WTC11 (cell line): ENCODE measurements at regions not wholly inside any gene's neighbourhood (a gene's known extent, or its start where the extent isn't known, plus 50 kb on each side); places are given as distances from the start of the nearest gene placed in this dataset.

Experiments used
- ATAC-seq: fragments of 200-7000 bp; cut with Tn5 transposase; 2 replicates; pipeline ENCODE4 v1.10.0; 2021; ENCODE audit warnings: mild to moderate bottlenecking, moderate library complexity
- CTCF ChIA-PET: fragments of 300-600 bp; sonication (Branson Sonifier 250); formaldehyde crosslinking; loops from one replicate; lab custom pipeline; 2021; ENCODE audit warnings: antibody characterized with exemption; lab: Charles Lee
- POLR2A ChIA-PET: fragments of 350-600 bp; sonication (Branson Sonifier 250); formaldehyde crosslinking; loops from one replicate; lab custom pipeline; 2021; ENCODE audit warnings: antibody characterized with exemption; lab: Charles Lee
- DNase-seq: peaks from one replicate; pipeline ENCODE4 v3.0.0; 2021; ENCODE audit warnings: low spot score
- H3K27ac Mint-ChIP-seq: 2 replicates; pipeline ENCODE4 v1.8.0; 2021; ENCODE audit warnings: mixed read lengths
- H3K27me3 Mint-ChIP-seq: 2 replicates; pipeline ENCODE4 v1.8.0; 2021; ENCODE audit warnings: low read depth, mild to moderate bottlenecking, moderate library complexity, mixed read lengths
- H3K36me3 Mint-ChIP-seq: 2 replicates; pipeline ENCODE4 v1.8.0; 2021; ENCODE audit warnings: mixed read lengths
- H3K4me1 Mint-ChIP-seq: 2 replicates; pipeline ENCODE4 v1.8.0; 2022; ENCODE audit warnings: mixed read lengths
- H3K4me3 Mint-ChIP-seq: 2 replicates; pipeline ENCODE4 v1.8.0; 2021; ENCODE audit warnings: mild to moderate bottlenecking, moderate library complexity, mixed read lengths
- H3K9me3 Mint-ChIP-seq: 2 replicates; pipeline ENCODE4 v1.8.0; 2021; ENCODE audit warnings: mixed read lengths
- CDX4 ChIP-seq: fragments of 250-450 bp; sonication (Bioruptor Pico); IDR thresholded peaks from 2 replicates; pipeline ENCODE4 v1.9.0; 2021; ENCODE audit warnings: moderate library complexity, mild to moderate bottlenecking, inconsistent platforms, borderline replicate concordance
- CREB1 ChIP-seq: sonication (generic); formaldehyde crosslinking; IDR thresholded peaks from 2 replicates; pipeline ENCODE4 v1.8.0; 2023; ENCODE audit warnings: mild to moderate bottlenecking, missing genetic modification reagents
- CREM ChIP-seq: sonication (generic); formaldehyde crosslinking; IDR thresholded peaks from 2 replicates; pipeline ENCODE4 v1.8.1; 2022; ENCODE audit warnings: mild to moderate bottlenecking, missing genetic modification reagents, moderate library complexity
- ESRRA ChIP-seq: sonication (generic); formaldehyde crosslinking; IDR thresholded peaks from 2 replicates; pipeline ENCODE4 v1.8.1; 2022; ENCODE audit warnings: mild to moderate bottlenecking, missing genetic modification reagents, borderline replicate concordance
- HMGXB4 ChIP-seq: sonication (generic); formaldehyde crosslinking; IDR thresholded peaks from 2 replicates; pipeline ENCODE4 v1.8.1; 2023; ENCODE audit warnings: mild to moderate bottlenecking, moderate library complexity, missing genetic modification reagents
- NFE2L1 ChIP-seq: sonication (generic); formaldehyde crosslinking; IDR thresholded peaks from 2 replicates; pipeline ENCODE4 v1.8.1; 2023; ENCODE audit warnings: missing genetic modification reagents
- NFYB ChIP-seq: sonication (generic); formaldehyde crosslinking; conservative IDR thresholded peaks from 2 replicates; pipeline ENCODE4 v1.8.0; 2022; ENCODE audit warnings: low read depth, missing genetic modification reagents
- OVOL2 ChIP-seq: fragments of 250-450 bp; sonication (Bioruptor Pico); IDR thresholded peaks from 2 replicates; pipeline ENCODE4 v1.9.0; 2021; ENCODE audit warnings: mild to moderate bottlenecking, borderline replicate concordance
- TEAD4 ChIP-seq: sonication (generic); formaldehyde crosslinking; IDR thresholded peaks from 2 replicates; pipeline ENCODE4 v1.8.0; 2022; ENCODE audit warnings: mild to moderate bottlenecking, missing genetic modification reagents
- ZBTB21 ChIP-seq: sonication (generic); formaldehyde crosslinking; IDR thresholded peaks from 2 replicates; pipeline ENCODE4 v1.8.1; 2023; ENCODE audit warnings: mild to moderate bottlenecking, missing genetic modification reagents, borderline replicate concordance
- ZNF232 ChIP-seq: sonication (generic); formaldehyde crosslinking; IDR thresholded peaks from 2 replicates; pipeline ENCODE4 v1.8.0; 2022; ENCODE audit warnings: mild to moderate bottlenecking, missing genetic modification reagents
- ZNF263 ChIP-seq: sonication (generic); formaldehyde crosslinking; IDR thresholded peaks from 2 replicates; pipeline ENCODE4 v1.8.1; 2022; ENCODE audit warnings: low read depth, mild to moderate bottlenecking, moderate library complexity, missing genetic modification reagents
- TF ChIP-seq, protein P1 (sequence below): fragments of 200-600 bp; IDR thresholded peaks from 2 replicates; pipeline ENCODE4 v1.8.0; 2022; ENCODE audit warnings: antibody characterized with exemption
- TF ChIP-seq, protein P2 (sequence below): sonication (generic); formaldehyde crosslinking; IDR thresholded peaks from 2 replicates; pipeline ENCODE4 v1.8.0; 2022; ENCODE audit warnings: mild to moderate bottlenecking, missing genetic modification reagents
- TF ChIP-seq, protein P3 (sequence below): sonication (generic); formaldehyde crosslinking; IDR thresholded peaks from 2 replicates; pipeline ENCODE4 v1.8.1; 2022; ENCODE audit warnings: mild to moderate bottlenecking, missing genetic modification reagents, moderate library complexity, borderline replicate concordance

GRCh38 chr5:88051148-88051547 is 217.5 kb downstream of the TMEM161B start (continued):
- TF ChIP-seq, protein P1, sequence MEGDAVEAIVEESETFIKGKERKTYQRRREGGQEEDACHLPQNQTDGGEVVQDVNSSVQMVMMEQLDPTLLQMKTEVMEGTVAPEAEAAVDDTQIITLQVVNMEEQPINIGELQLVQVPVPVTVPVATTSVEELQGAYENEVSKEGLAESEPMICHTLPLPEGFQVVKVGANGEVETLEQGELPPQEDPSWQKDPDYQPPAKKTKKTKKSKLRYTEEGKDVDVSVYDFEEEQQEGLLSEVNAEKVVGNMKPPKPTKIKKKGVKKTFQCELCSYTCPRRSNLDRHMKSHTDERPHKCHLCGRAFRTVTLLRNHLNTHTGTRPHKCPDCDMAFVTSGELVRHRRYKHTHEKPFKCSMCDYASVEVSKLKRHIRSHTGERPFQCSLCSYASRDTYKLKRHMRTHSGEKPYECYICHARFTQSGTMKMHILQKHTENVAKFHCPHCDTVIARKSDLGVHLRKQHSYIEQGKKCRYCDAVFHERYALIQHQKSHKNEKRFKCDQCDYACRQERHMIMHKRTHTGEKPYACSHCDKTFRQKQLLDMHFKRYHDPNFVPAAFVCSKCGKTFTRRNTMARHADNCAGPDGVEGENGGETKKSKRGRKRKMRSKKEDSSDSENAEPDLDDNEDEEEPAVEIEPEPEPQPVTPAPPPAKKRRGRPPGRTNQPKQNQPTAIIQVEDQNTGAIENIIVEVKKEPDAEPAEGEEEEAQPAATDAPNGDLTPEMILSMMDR, result no peak
- TF ChIP-seq CDX4 (CRISPR knock-in tag), result no peak

GRCh38 chr5:88049737-88050136 is 218.9 kb downstream of the TMEM161B start:
- H3K4me1 Mint-ChIP-seq, result peaks cover 41% of the 10 kb centered on the region
- H3K9me3 Mint-ChIP-seq, result peaks cover 6% of the 10 kb centered on the region
- TF ChIP-seq, protein P1, result no peak
- TF ChIP-seq NFYB (CRISPR knock-in tag), result no peak
- TF ChIP-seq, protein P2, sequence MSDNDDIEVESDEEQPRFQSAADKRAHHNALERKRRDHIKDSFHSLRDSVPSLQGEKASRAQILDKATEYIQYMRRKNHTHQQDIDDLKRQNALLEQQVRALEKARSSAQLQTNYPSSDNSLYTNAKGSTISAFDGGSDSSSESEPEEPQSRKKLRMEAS (CRISPR knock-in tag), result no peak
- TF ChIP-seq, all 79 proteins: peak for 0
- ChIA-PET CTCF (no interaction called here), POLR2A (no interaction called here)
- ATAC-seq, result peak; percentile 90
- Mint-ChIP-seq H3K36me3 (peaks cover 5% of the 10 kb centered on the region), H3K27ac (peak overlapping the region; percentile 69), H3K27me3 (no peaks in the 10 kb centered on the region), H3K4me3 (peak overlapping the region; percentile 34)
- DNase-seq, result no peak

DNA sequence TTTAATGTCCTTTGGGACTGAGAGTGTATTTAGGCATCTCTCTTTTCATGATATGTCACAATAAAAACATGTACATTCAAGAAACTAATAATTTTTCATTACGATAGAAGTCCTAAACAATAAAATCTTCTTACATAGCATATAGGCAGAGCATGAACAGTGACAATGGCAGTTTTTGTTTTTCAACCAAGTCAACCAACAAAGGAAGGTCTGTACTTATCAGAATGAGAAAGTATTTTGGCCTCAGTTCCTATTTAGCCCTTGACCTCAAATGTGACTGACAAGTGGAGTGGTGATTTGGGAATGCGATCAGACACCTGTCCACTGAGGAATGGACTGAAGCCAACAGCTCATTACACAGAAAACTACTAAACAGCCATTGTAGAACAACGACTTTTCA is 219.5 kb downstream of the TMEM161B start:
- Mint-ChIP-seq H3K4me3 (no peak overlapping the region), H3K36me3 (peaks cover 2% of the 10 kb centered on the region), H3K27me3 (no peaks in the 10 kb centered on the region), H3K27ac (no peak overlapping the region), H3K4me1 (peaks cover 41% of the 10 kb centered on the region), H3K9me3 (no peaks in the 10 kb centered on the region; the same call in 1 of the 2 replicates)
- ATAC-seq (no peak), DNase-seq (no peak)
- TF ChIP-seq CREM, result 0 out of 2 replicates have a peak, but pooled peaks have one; percentile 20
- no peak for TF ChIP-seq ZNF232 (CRISPR knock-in tag)
- ChIA-PET CTCF (no interaction called here), POLR2A (no interaction called here)

DNA sequence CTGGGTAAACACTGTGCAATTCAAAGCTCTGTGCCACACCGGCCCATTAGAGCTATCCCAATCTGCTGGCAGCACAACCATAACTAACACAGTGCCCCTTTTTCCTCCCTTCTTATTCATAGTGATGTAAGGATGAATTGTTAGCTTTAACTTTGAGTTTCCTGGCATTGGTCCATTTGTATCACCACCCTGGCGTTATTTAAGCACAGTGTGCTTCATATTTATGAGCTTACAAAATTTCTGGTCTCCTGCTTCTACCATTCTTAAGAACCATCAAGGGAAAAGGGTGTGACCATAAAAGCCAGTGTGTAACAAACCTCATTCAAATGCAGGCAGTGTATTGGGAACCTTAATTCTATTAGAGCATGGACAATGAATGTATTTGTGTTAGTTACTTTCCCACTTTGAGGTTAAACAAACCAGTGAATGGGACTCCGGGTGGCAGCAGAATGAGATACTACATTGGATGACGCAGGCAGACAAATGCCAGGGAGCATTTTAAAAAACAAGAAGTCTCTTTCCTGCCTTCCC is 222.6 kb downstream of the TMEM161B start:
- TF ChIP-seq ZNF263, result no peak
- TF ChIP-seq ZBTB21 (CRISPR knock-in tag), result no peak
- no peak for TF ChIP-seq NFE2L1 (CRISPR knock-in tag)
- no peak for TF ChIP-seq TEAD4 (CRISPR knock-in tag)
- TF ChIP-seq OVOL2 (CRISPR knock-in tag), result no peak
- no peak for TF ChIP-seq HMGXB4 (CRISPR knock-in tag)
- no peak for TF ChIP-seq ESRRA (CRISPR knock-in tag)
- TF ChIP-seq, protein P3, sequence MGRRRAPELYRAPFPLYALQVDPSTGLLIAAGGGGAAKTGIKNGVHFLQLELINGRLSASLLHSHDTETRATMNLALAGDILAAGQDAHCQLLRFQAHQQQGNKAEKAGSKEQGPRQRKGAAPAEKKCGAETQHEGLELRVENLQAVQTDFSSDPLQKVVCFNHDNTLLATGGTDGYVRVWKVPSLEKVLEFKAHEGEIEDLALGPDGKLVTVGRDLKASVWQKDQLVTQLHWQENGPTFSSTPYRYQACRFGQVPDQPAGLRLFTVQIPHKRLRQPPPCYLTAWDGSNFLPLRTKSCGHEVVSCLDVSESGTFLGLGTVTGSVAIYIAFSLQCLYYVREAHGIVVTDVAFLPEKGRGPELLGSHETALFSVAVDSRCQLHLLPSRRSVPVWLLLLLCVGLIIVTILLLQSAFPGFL (CRISPR knock-in tag), result no peak
- TF ChIP-seq CREB1 (CRISPR knock-in tag), result no peak
- TF ChIP-seq, all 79 proteins: peak for 0
- Mint-ChIP-seq H3K27ac (no peak overlapping the region), H3K27me3 (no peaks in the 10 kb centered on the region), H3K4me3 (no peak overlapping the region), H3K9me3 (no peaks in the 10 kb centered on the region), H3K36me3 (no peaks in the 10 kb centered on the region), H3K4me1 (peaks cover 23% of the 10 kb centered on the region)
- ATAC-seq, result no peak
- DNase-seq, result no peak
- CTCF ChIA-PET, result interaction anchor here (0.6 kb wide), 1 partner anchor 95 kb away, joined by 4 read pairs; no protein-coding TSS in a partner anchor
- POLR2A ChIA-PET, result no interaction called here
